ENCODE measurements at regions not wholly inside any gene's neighbourhood (a gene's known extent, or its start where the extent isn't known, plus 50 kb on each side); places are given as distances from the start of the nearest gene placed in this dataset.
A peak's percentile ranks its signal among the peaks of the same experiment; 100 is the strongest.
"Not testable (repeated sequence)": the region's sequence is repeated elsewhere in the genome, so short reads cannot be mapped to it uniquely, and the experiment has no call there.

GRCh38 chr1:148336121-148336918 is 146.8 kb downstream of the PPIAL4G start:
- Mint-ChIP-seq H3K4me3 (peak overlapping the region; percentile 85), H3K4me1 (peaks cover 32% of the 10 kb centered on the region), H3K27ac (peak overlapping the region; percentile 6)
- H3K27me3 Mint-ChIP-seq; ATAC-seq; DNase-seq; H3K9me3 Mint-ChIP-seq (ENCODE audit: low read depth); H3K36me3 Mint-ChIP-seq (ENCODE audit: low read depth): not testable (repeated sequence)
- intact Hi-C loops (cut with DNase I, micrococcal nuclease) = loop anchor here in 1 of 2 experiments (2.0 kb wide), 3 partner anchors 16 to 52 kb away; no protein-coding TSS in a partner anchor
- POLR2A ChIA-PET = interaction anchor here (0.8 to 6.5 kb wide), 5 partner anchors 14 to 298 kb away, joined by 3 to 289 read pairs (median 4); no protein-coding TSS in a partner anchor
- CTCF ChIA-PET = interaction anchor here (0.7 to 2.1 kb wide), 3 partner anchors 9 to 20 kb away, joined by 3 to 8 read pairs (median 7); no protein-coding TSS in a partner anchor

GRCh38 chr1:148334339-148335130 is 148.6 kb downstream of the PPIAL4G start:
- Mint-ChIP-seq H3K9me3 (ENCODE audit: low read depth) (no peaks in the 10 kb centered on the region), H3K36me3 (ENCODE audit: low read depth) (no peaks in the 10 kb centered on the region), H3K4me1 (peaks cover 32% of the 10 kb centered on the region), H3K4me3 (peak overlapping the region; percentile 85), H3K27me3 (no peaks in the 10 kb centered on the region), H3K27ac (peak overlapping the region; percentile 100)
- ATAC-seq (peak; percentile 87), DNase-seq (peak; percentile 91)
- intact Hi-C loops (cut with DNase I, micrococcal nuclease) = loop anchor here (1.0 to 5.0 kb wide), 5 partner anchors 28 to 297 kb away; no protein-coding TSS in a partner anchor
- ChIA-PET POLR2A (interaction anchor here (0.5 to 6.5 kb wide), 33 partner anchors 11 to 1958 kb away, joined by 3 to 289 read pairs (median 8); partner anchors contain the start of gene NBPF11), CTCF (interaction anchor here (1.0 to 2.1 kb wide), 3 partner anchors 11 to 71 kb away, joined by 5 to 7 read pairs (median 5); no protein-coding TSS in a partner anchor)

DNA sequence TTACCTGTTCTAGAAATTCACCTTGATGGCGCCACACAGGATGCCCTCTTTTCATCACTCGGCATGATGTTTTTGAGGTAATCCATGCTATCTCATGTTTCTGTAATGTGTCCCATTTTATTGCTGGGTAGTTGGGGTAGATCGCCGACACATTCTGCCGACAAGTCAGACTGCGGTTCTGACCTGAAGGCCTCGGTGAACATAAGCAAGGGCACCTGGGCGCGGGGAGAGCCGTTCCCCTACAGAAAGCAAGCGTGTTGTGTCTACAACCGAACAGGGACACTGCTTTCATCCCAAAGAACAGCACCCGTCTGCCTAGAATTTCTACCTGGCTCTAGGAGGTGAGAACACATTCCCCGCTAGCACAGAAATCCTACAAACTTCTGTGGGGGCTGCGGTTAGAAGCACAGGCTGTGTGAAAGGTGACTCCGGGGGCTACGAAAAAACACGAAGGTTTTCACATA is 149.2 kb downstream of the PPIAL4G start:
- H3K9me3 Mint-ChIP-seq (ENCODE audit: low read depth) = no peaks in the 10 kb centered on the region
- peak overlapping the region; percentile 85 for H3K4me3 Mint-ChIP-seq
- H3K4me1 Mint-ChIP-seq = peaks cover 32% of the 10 kb centered on the region
- intact Hi-C loops (cut with DNase I, micrococcal nuclease) = loop anchor here (1.0 to 5.0 kb wide), 8 partner anchors 16 to 297 kb away; no protein-coding TSS in a partner anchor
- no peaks in the 10 kb centered on the region for H3K36me3 Mint-ChIP-seq (ENCODE audit: low read depth)
- H3K27me3 Mint-ChIP-seq = no peaks in the 10 kb centered on the region
- DNase-seq (no peak), ATAC-seq (no peak)
- CTCF ChIA-PET = interaction anchor here (1.0 kb wide), 2 partner anchors 12 to 71 kb away, joined by 5 read pairs; no protein-coding TSS in a partner anchor
- H3K27ac Mint-ChIP-seq = peak overlapping the region; percentile 100
- POLR2A ChIA-PET = interaction anchor here (0.5 to 6.5 kb wide), 32 partner anchors 12 to 1957 kb away, joined by 3 to 289 read pairs (median 8); partner anchors contain the start of gene NBPF11

DNA sequence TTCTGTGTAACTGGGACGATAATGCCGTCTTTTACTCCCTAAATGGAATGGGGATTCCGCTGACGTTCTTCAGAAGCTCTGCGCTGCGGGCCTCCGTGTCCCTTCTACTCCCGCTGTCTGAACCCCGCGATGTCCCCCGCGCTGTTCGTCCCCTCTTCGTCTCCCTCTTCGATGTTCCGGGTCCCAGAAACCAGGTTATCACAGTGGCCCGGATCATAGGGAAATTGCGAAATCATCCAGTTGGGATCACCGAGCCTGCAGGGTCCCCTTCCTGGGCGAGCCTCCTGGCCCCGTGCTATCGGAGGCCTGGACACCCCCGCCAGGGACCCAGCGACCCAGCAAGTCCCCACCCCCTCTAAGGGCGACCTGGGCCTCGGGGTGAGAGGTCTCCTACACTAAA is 154.2 kb downstream of the PPIAL4G start:
- peaks cover 7% of the 10 kb centered on the region for H3K4me1 Mint-ChIP-seq
- ChIA-PET CTCF (interaction anchor here (0.6 to 1.7 kb wide), 2 partner anchors 17 to 43 kb away, joined by 3 to 4 read pairs; no protein-coding TSS in a partner anchor), POLR2A (interaction anchor here (0.6 to 2.2 kb wide), 3 partner anchors 11 to 66 kb away, joined by 3 to 8 read pairs (median 3); no protein-coding TSS in a partner anchor)
- intact Hi-C loops (cut with DNase I, micrococcal nuclease) = no loop called here
- peaks cover 2% of the 10 kb centered on the region for H3K27me3 Mint-ChIP-seq
- DNase-seq (no peak), ATAC-seq (no peak)
- no peak overlapping the region for H3K4me3 Mint-ChIP-seq
- H3K9me3 Mint-ChIP-seq (ENCODE audit: low read depth) = peaks cover 4% of the 10 kb centered on the region
- no peaks in the 10 kb centered on the region for H3K36me3 Mint-ChIP-seq (ENCODE audit: low read depth)
- no peak overlapping the region for H3K27ac Mint-ChIP-seq

- H3K9me3 Mint-ChIP-seq (ENCODE audit: low read depth); POLR2A ChIA-PET; H3K4me1 Mint-ChIP-seq; H3K36me3 Mint-ChIP-seq (ENCODE audit: low read depth); intact Hi-C loops (cut with DNase I, micrococcal nuclease); ATAC-seq; H3K27ac Mint-ChIP-seq; DNase-seq; CTCF ChIA-PET; H3K4me3 Mint-ChIP-seq; H3K27me3 Mint-ChIP-seq: not testable (repeated sequence)
Measured at GRCh38 chr1:148325031-148325430, 158.1 kb downstream of the PPIAL4G start.

GRCh38 chr1:148324465-148324864 is 158.6 kb downstream of the PPIAL4G start:
- H3K27me3 Mint-ChIP-seq; H3K4me1 Mint-ChIP-seq; H3K27ac Mint-ChIP-seq; CTCF ChIA-PET; H3K9me3 Mint-ChIP-seq (ENCODE audit: low read depth); POLR2A ChIA-PET; H3K4me3 Mint-ChIP-seq; H3K36me3 Mint-ChIP-seq (ENCODE audit: low read depth); DNase-seq; ATAC-seq: not testable (repeated sequence)
- intact Hi-C loops (cut with DNase I, micrococcal nuclease) = loop anchor here in 1 of 2 experiments (5.0 kb wide), 1 partner anchor 52 kb away; no protein-coding TSS in a partner anchor

DNA sequence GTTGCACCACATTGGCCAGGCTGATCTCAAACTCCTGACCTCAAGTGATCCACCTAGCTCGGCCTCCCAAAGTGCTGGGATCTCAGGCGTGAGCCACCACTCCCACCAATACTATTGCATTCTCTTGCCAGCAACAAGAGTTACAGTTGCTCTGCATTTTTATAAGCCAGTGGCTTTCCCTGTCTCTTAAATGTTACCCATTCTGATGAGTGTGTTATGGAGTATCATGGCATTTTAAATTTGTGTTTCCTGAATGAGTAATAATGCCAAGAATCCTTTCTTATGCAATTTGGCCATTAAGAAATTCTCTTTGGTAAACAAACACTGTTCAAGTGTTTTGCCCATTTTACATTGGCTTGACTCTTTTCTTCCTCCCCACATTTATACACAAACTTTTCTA is 163.0 kb downstream of the PPIAL4G start:
- H3K36me3 Mint-ChIP-seq (ENCODE audit: low read depth); ATAC-seq; H3K4me3 Mint-ChIP-seq; H3K27ac Mint-ChIP-seq; DNase-seq; CTCF ChIA-PET; H3K9me3 Mint-ChIP-seq (ENCODE audit: low read depth): not testable (repeated sequence)
- Mint-ChIP-seq H3K4me1 (peaks cover 30% of the 10 kb centered on the region), H3K27me3 (peaks cover 20% of the 10 kb centered on the region)
- intact Hi-C loops (cut with DNase I, micrococcal nuclease) = loop anchor here in 1 of 2 experiments (5.0 kb wide), 1 partner anchor 48 kb away; no protein-coding TSS in a partner anchor
- POLR2A ChIA-PET = interaction anchor here (1.0 kb wide), 1 partner anchor 14 kb away, joined by 4 read pairs; no protein-coding TSS in a partner anchor

- Mint-ChIP-seq H3K36me3 (ENCODE audit: low read depth) (no peaks in the 10 kb centered on the region), H3K4me1 (peaks cover 33% of the 10 kb centered on the region), H3K27me3 (peaks cover 18% of the 10 kb centered on the region), H3K4me3 (peak overlapping the region; percentile 78), H3K9me3 (ENCODE audit: low read depth) (peaks cover 2% of the 10 kb centered on the region), H3K27ac (peak overlapping the region; percentile 92)
- ChIA-PET POLR2A (interaction anchor here (0.7 to 1.5 kb wide), 4 partner anchors 12 to 280 kb away, joined by 3 to 26 read pairs (median 3); no protein-coding TSS in a partner anchor), CTCF (no interaction called here)
- DNase-seq = no peak
- intact Hi-C loops (cut with DNase I, micrococcal nuclease) = loop anchor here (1.0 to 5.0 kb wide), 3 partner anchors 14 to 57 kb away; no protein-coding TSS in a partner anchor
- peak; percentile 77 for ATAC-seq
Measured at GRCh38 chr1:148318904-148319242, 164.2 kb downstream of the PPIAL4G start.

DNA sequence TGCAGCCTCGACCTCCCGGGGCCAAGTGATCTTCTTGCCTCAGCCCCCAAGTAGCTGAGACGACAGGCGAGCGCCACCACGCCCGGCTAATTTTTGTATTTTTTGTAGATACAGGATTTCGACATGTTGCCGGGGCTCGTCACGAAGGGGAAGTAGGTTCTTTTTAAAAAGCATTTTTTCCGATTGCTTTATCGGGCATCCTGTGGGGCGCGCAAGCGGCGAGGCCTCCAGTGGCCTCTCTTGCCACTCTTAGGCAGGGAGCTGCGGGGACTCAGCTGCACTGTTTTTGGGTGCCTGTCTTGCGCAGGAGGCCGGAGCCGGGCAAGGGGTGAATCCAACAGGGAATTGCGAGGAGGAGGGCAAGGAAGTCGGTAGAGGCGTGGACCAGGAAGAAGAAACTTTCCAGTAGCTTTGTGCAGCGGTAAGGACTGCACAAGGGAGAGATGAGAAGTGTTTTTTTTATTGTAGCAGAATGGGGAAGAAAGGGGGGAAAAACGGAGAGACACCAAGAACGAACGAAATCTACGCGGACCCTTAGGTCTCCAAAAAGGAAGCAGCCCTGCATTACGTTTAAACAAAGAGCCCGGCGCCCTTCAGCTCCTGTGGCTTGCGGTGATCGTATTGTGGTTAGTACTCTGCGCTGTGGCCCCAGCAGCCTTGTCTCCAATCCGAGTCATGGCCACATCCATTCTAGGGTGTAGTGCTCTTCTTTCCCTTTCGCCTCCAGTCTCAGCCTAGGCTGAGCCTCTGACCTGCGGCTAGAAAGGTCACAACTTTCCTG is 164.8 kb downstream of the PPIAL4G start:
- H3K27me3 Mint-ChIP-seq = peaks cover 18% of the 10 kb centered on the region
- H3K4me3 Mint-ChIP-seq = peak overlapping the region; percentile 78

More for the DNA sequence above, 164.8 kb downstream of the PPIAL4G start:
- Mint-ChIP-seq H3K27ac (peak overlapping the region; percentile 92), H3K36me3 (ENCODE audit: low read depth) (no peaks in the 10 kb centered on the region), H3K9me3 (ENCODE audit: low read depth) (peaks cover 2% of the 10 kb centered on the region), H3K4me1 (peaks cover 33% of the 10 kb centered on the region)
- ATAC-seq (peak; percentile 86), DNase-seq (peak; percentile 86)
- ChIA-PET CTCF (interaction anchor here (0.5 kb wide), 1 partner anchor 484 kb away, joined by 3 read pairs; no protein-coding TSS in a partner anchor), POLR2A (interaction anchor here (0.7 to 1.5 kb wide), 8 partner anchors 11 to 1234 kb away, joined by 3 to 26 read pairs (median 4); no protein-coding TSS in a partner anchor)
- intact Hi-C loops (cut with DNase I, micrococcal nuclease) = loop anchor here (1.0 to 5.0 kb wide), 3 partner anchors 15 to 56 kb away; no protein-coding TSS in a partner anchor
